ENCODE measurements at regions not wholly inside any gene's neighbourhood (a gene's known extent, or its start where the extent isn't known, plus 50 kb on each side); places are given as distances from the start of the nearest gene placed in this dataset.

GRCh38 chr2:5093056-5093455 lies 599.1 kb upstream of the SOX11 start:
- TF ChIP-seq CTCF (IDR thresholded peaks at IDR 0.05; ENCODE audit: borderline replicate concordance), result no peak
- Histone ChIP-seq H3K4me1 (no peaks in the 10 kb centered on the region), H3K36me3 (no peaks in the 10 kb centered on the region), H3K9me3 (replicated peaks) (peaks cover 8% of the 10 kb centered on the region), H3K4me3 (no peak overlapping the region), H3K27ac (replicated peaks) (no peak overlapping the region), H3K27me3 (ENCODE audit: low read depth) (peaks cover 9% of the 10 kb centered on the region)
- no peak for DNase-seq
- intact Hi-C loops (cut with micrococcal nuclease), result no loop called here

- Histone ChIP-seq H3K27me3 (ENCODE audit: low read depth) (peaks cover 9% of the 10 kb centered on the region), H3K27ac (replicated peaks) (no peak overlapping the region), H3K4me1 (no peaks in the 10 kb centered on the region), H3K36me3 (no peaks in the 10 kb centered on the region), H3K9me3 (replicated peaks) (peaks cover 8% of the 10 kb centered on the region), H3K4me3 (no peak overlapping the region)
- intact Hi-C loops (cut with micrococcal nuclease), result no loop called here
- no peak for DNase-seq
- TF ChIP-seq CTCF (IDR thresholded peaks at IDR 0.05; ENCODE audit: borderline replicate concordance), result no peak
Observed at GRCh38 chr2:5093518-5093917, 598.7 kb upstream of the SOX11 start.

- Histone ChIP-seq H3K36me3 (no peaks in the 10 kb centered on the region), H3K27me3 (ENCODE audit: low read depth) (peaks cover 9% of the 10 kb centered on the region), H3K4me1 (no peaks in the 10 kb centered on the region), H3K4me3 (no peak overlapping the region), H3K27ac (replicated peaks) (no peak overlapping the region), H3K9me3 (replicated peaks) (peaks cover 8% of the 10 kb centered on the region)
- no peak for TF ChIP-seq CTCF (IDR thresholded peaks at IDR 0.05; ENCODE audit: borderline replicate concordance)
- intact Hi-C loops (cut with micrococcal nuclease), result no loop called here
- DNase-seq, result no peak
Observed at GRCh38 chr2:5094192-5094591, 598.0 kb upstream of the SOX11 start.

GRCh38 chr2:5098286-5098685 lies 593.9 kb upstream of the SOX11 start:
- no peak for TF ChIP-seq CTCF (IDR thresholded peaks at IDR 0.05; ENCODE audit: borderline replicate concordance)
- H3K27ac ChIP-seq (replicated peaks), result no peak overlapping the region
- H3K4me3 ChIP-seq, result no peak overlapping the region
- peaks cover 8% of the 10 kb centered on the region for H3K9me3 ChIP-seq (replicated peaks)
- H3K36me3 ChIP-seq, result no peaks in the 10 kb centered on the region
- intact Hi-C loops (cut with micrococcal nuclease), result no loop called here
- H3K27me3 ChIP-seq (ENCODE audit: low read depth), result peaks cover 9% of the 10 kb centered on the region
- no peaks in the 10 kb centered on the region for H3K4me1 ChIP-seq
- no peak for DNase-seq

- intact Hi-C loops (cut with micrococcal nuclease), result no loop called here
Observed at GRCh38 chr2:5102823-5103222, 589.4 kb upstream of the SOX11 start.

More at GRCh38 chr2:5102823-5103222, 589.4 kb upstream of the SOX11 start:
- Histone ChIP-seq H3K27ac (replicated peaks) (no peak overlapping the region), H3K4me3 (no peak overlapping the region), H3K36me3 (no peaks in the 10 kb centered on the region), H3K27me3 (ENCODE audit: low read depth) (no peaks in the 10 kb centered on the region), H3K9me3 (replicated peaks) (peaks cover 32% of the 10 kb centered on the region), H3K4me1 (no peaks in the 10 kb centered on the region)
- TF ChIP-seq CTCF (IDR thresholded peaks at IDR 0.05; ENCODE audit: borderline replicate concordance), result no peak
- DNase-seq, result no peak

All from left ventricle myocardium inferior (tissue), 1 donor.